ENCODE measurements at regions not wholly inside any gene's neighbourhood (a gene's known extent, or its start where the extent isn't known, plus 50 kb on each side); places are given as distances from the start of the nearest gene placed in this dataset.

- no peak overlapping the region for H3K4me2 ChIP-seq
- no peaks in the 10 kb centered on the region for H3K79me2 ChIP-seq (ENCODE audit: low read depth)
- no peak overlapping the region for H2AFZ ChIP-seq (replicated peaks)
- no peak overlapping the region for H3K27ac ChIP-seq
- H3F3A ChIP-seq (ENCODE audit: low read depth) = no peaks in the 10 kb centered on the region
- Mint-ChIP-seq H3K9me3 (no peaks in the 10 kb centered on the region), H3K4me3 (no peak overlapping the region), H3K4me1 (no peaks in the 10 kb centered on the region), H3K27ac (no peak overlapping the region), H3K27me3 (ENCODE audit: insufficient read depth, low read depth) (no peaks in the 10 kb centered on the region), H3K36me3 (no peaks in the 10 kb centered on the region)
- DNase-seq (ENCODE audit: low spot score) = no peak
- no peaks in the 10 kb centered on the region for H3K9me3 ChIP-seq (ENCODE audit: low read depth)
- H3K36me3 ChIP-seq = no peaks in the 10 kb centered on the region
- H4K20me1 ChIP-seq (ENCODE audit: low read depth) = no peaks in the 10 kb centered on the region
- H3K9ac ChIP-seq = no peak overlapping the region
- no peak for TF ChIP-seq EZH2phosphoT487 (IDR thresholded peaks at IDR 0.05)
- no peak for TF ChIP-seq EZH2 (IDR thresholded peaks at IDR 0.05)
- TF ChIP-seq CTCF (IDR thresholded peaks at IDR 0.05) = no peak
- no peak overlapping the region for H3K4me3 ChIP-seq
- no peaks in the 10 kb centered on the region for H3K4me1 ChIP-seq
- no peaks in the 10 kb centered on the region for H3K27me3 ChIP-seq
These were observed 891.8 kb downstream of the DSC3 start for GRCh38 chr18:30150586-30151250.

GRCh38 chr18:30149585-30149984 is 893.0 kb downstream of the DSC3 start:
- Mint-ChIP-seq H3K36me3 (no peaks in the 10 kb centered on the region), H3K4me1 (no peaks in the 10 kb centered on the region), H3K4me3 (no peak overlapping the region), H3K9me3 (no peaks in the 10 kb centered on the region), H3K27ac (no peak overlapping the region), H3K27me3 (ENCODE audit: insufficient read depth, low read depth) (no peaks in the 10 kb centered on the region)
- no peaks in the 10 kb centered on the region for H3K79me2 ChIP-seq (ENCODE audit: low read depth)
- H3K36me3 ChIP-seq = no peaks in the 10 kb centered on the region
- no peaks in the 10 kb centered on the region for H3K4me1 ChIP-seq
- no peak overlapping the region for H2AFZ ChIP-seq (replicated peaks)
- no peaks in the 10 kb centered on the region for H3K27me3 ChIP-seq
- TF ChIP-seq EZH2phosphoT487 (IDR thresholded peaks at IDR 0.05) (no peak), CTCF (IDR thresholded peaks at IDR 0.05) (no peak)
- no peak overlapping the region for H3K4me3 ChIP-seq
- no peak overlapping the region for H3K27ac ChIP-seq
- H3K9ac ChIP-seq = no peak overlapping the region
- DNase-seq (ENCODE audit: low spot score) = no peak
- H3K9me3 ChIP-seq (ENCODE audit: low read depth) = no peaks in the 10 kb centered on the region
- H3K4me2 ChIP-seq = no peak overlapping the region
- no peaks in the 10 kb centered on the region for H3F3A ChIP-seq (ENCODE audit: low read depth)
- no peaks in the 10 kb centered on the region for H4K20me1 ChIP-seq (ENCODE audit: low read depth)

GRCh38 chr18:30142870-30143269 is 899.7 kb downstream of the DSC3 start:
- H2AFZ ChIP-seq (replicated peaks) = no peak overlapping the region
- Mint-ChIP-seq H3K36me3 (no peaks in the 10 kb centered on the region), H3K4me1 (peaks cover 3% of the 10 kb centered on the region), H3K27ac (no peak overlapping the region), H3K27me3 (ENCODE audit: insufficient read depth, low read depth) (peaks cover 3% of the 10 kb centered on the region), H3K9me3 (no peaks in the 10 kb centered on the region), H3K4me3 (no peak overlapping the region)
- no peaks in the 10 kb centered on the region for H3K36me3 ChIP-seq
- peaks cover 16% of the 10 kb centered on the region for H3K4me1 ChIP-seq
- no peak for DNase-seq (ENCODE audit: low spot score)
- TF ChIP-seq EZH2phosphoT487 (IDR thresholded peaks at IDR 0.05) (no peak), CTCF (IDR thresholded peaks at IDR 0.05) (no peak), EZH2 (IDR thresholded peaks at IDR 0.05) (no peak)
- H3K9me3 ChIP-seq (ENCODE audit: low read depth) = no peaks in the 10 kb centered on the region
- H4K20me1 ChIP-seq (ENCODE audit: low read depth) = no peaks in the 10 kb centered on the region
- H3K9ac ChIP-seq = no peak overlapping the region
- no peaks in the 10 kb centered on the region for H3K79me2 ChIP-seq (ENCODE audit: low read depth)
- H3K4me3 ChIP-seq = no peak overlapping the region
- H3K4me2 ChIP-seq = no peak overlapping the region
- no peak overlapping the region for H3K27ac ChIP-seq
- no peaks in the 10 kb centered on the region for H3F3A ChIP-seq (ENCODE audit: low read depth)
- H3K27me3 ChIP-seq = no peaks in the 10 kb centered on the region
